ENCODE measurements at regions not wholly inside any gene's neighbourhood (a gene's known extent, or its start where the extent isn't known, plus 50 kb on each side); places are given as distances from the start of the nearest gene placed in this dataset.

DNA sequence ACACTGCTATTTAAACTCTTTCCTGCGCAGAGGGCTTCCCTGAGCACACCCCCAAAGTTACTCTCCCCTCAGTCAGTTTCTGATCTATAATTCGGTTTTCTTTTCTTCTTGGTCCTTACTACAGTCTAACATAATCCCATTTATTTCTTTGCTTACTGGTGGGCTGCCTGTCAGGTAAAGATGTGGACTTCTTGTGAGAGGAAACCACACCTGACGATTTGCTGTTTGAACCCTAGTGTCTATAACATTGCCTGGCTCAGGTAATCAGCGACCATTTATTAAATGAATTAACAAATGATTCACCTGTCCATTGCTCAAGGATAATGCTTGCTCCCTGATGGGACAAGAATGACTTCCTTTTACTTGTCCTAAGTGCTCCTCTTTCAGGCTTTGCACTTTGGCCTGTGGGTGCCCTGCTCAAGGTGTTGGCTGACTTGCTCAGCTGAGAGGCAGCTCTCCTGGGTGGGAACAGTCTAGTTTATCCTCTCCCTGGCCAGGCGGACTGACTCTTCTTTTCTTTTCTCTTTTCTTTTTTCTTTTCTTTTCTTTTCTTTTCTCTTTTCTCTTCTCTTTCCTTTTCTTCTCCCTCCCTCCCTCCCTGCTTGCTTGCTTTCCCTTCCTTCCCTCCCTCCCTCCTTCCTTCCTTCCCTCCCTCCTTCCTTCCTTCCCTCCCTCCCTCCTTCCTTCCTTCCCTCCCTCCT, 233.1 kb downstream of the BCAS1 start:
- 96 to 97% methylated on average over 5 of the region's 5 CpGs for WGBS, 2 donors
- peaks cover 0 to 11% (median 0%) of the 10 kb centered on the region in 4 donors for H3K4me1 ChIP-seq
- no peaks in the 10 kb centered on the region for H3K9me3 ChIP-seq
- no peaks in the 10 kb centered on the region for H3K36me3 ChIP-seq
- no peak overlapping the region for H3K4me3 ChIP-seq
- peak overlapping the region in 1 of 4 donors; percentile 1 for H3K27ac ChIP-seq
- no peak for DNase-seq (ENCODE audit: low spot score in 2 of 2)
- TF ChIP-seq POLR2A (IDR thresholded peaks at IDR 0.05): no peak
- no peak for TF ChIP-seq EP300 (IDR thresholded peaks at IDR 0.05)
- TF ChIP-seq CTCF (IDR thresholded peaks at IDR 0.05): no peak
- no peaks in the 10 kb centered on the region for H3K27me3 ChIP-seq

DNA sequence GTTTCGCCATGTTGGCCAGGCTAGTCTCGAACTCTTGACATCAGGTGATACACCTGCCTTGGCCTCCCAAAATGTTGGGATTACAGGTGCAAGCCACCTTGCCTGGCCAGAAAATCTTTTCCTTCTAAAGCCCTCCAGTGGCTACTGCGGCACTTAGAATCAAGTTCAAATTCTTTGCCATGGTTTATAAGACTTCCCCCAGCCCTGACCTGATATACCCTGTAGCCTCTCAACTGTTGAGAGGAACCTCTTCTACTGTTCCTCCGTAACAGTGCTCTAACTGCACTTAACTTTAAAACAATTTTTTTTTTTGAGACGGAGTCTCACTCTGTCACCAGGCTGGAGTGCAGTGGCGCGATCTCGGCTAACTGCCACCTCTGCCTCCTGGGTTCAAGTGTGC, 235.6 kb downstream of the BCAS1 start:
- H3K9me3 ChIP-seq: no peaks in the 10 kb centered on the region
- WGBS, 2 donors: 93 to 94% methylated on average over 8 of the region's 8 CpGs
- no peak for DNase-seq (ENCODE audit: low spot score in 2 of 2)
- no peaks in the 10 kb centered on the region for H3K27me3 ChIP-seq
- no peaks in the 10 kb centered on the region for H3K36me3 ChIP-seq
- TF ChIP-seq EP300 (IDR thresholded peaks at IDR 0.05): no peak
- TF ChIP-seq CTCF (IDR thresholded peaks at IDR 0.05): no peak
- TF ChIP-seq POLR2A (IDR thresholded peaks at IDR 0.05): no peak
- no peak overlapping the region for H3K4me3 ChIP-seq
- peaks cover 0 to 21% (median 11%) of the 10 kb centered on the region in 4 donors for H3K4me1 ChIP-seq
- peak overlapping the region in 1 of 4 donors; percentile 45 for H3K27ac ChIP-seq

- Histone ChIP-seq H3K9me3 (no peaks in the 10 kb centered on the region), H3K4me3 (no peak overlapping the region), H3K4me1 (peaks cover 0 to 26% (median 15%) of the 10 kb centered on the region in 4 donors), H3K27me3 (no peaks in the 10 kb centered on the region), H3K27ac (peak overlapping the region in 1 of 4 donors; percentile 4), H3K36me3 (no peaks in the 10 kb centered on the region)
- no peak for DNase-seq (ENCODE audit: low spot score in 2 of 2)
- no peak for TF ChIP-seq CTCF (IDR thresholded peaks at IDR 0.05)
- no peak for TF ChIP-seq EP300 (IDR thresholded peaks at IDR 0.05)
- no peak for TF ChIP-seq POLR2A (IDR thresholded peaks at IDR 0.05)
- WGBS, 2 donors: 68 to 69% methylated on average over 3 of the region's 3 CpGs
Observed at GRCh38 chr20:53834062-53834442, 236.3 kb downstream of the BCAS1 start.

GRCh38 chr20:53833333-53834061, 236.9 kb downstream of the BCAS1 start:
- Histone ChIP-seq H3K4me1 (peaks cover 0 to 27% (median 18%) of the 10 kb centered on the region in 4 donors), H3K9me3 (no peaks in the 10 kb centered on the region), H3K27me3 (no peaks in the 10 kb centered on the region), H3K4me3 (no peak overlapping the region), H3K27ac (peak overlapping the region in 1 of 4 donors; percentile 4), H3K36me3 (no peaks in the 10 kb centered on the region)
- no peak for DNase-seq (ENCODE audit: low spot score in 2 of 2)
- TF ChIP-seq EP300 (IDR thresholded peaks at IDR 0.05): no peak
- no peak for TF ChIP-seq CTCF (IDR thresholded peaks at IDR 0.05)
- TF ChIP-seq POLR2A (IDR thresholded peaks at IDR 0.05): no peak
- 72 to 75% methylated on average over 10 of the region's 10 CpGs for WGBS, 2 donors

DNA sequence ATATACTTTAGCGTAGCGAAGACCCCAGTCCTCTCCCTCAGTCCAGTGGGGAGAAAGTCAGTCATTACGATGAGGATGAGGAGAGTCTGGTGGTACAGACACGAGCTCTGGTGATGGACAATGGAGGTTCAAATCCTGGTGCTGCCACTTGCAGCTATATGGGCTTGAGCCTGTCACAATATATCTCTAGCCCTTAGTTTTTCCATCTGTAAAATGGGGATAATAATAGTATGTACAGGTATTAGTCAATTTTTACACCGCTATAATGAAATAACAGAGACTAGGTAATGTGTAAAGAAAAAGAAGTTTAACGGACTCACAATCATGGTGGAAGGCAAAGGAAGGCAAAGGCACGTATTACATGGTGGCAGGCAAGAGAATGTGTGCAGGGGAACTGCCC, 237.9 kb downstream of the BCAS1 start:
- Histone ChIP-seq H3K27ac (peak overlapping the region in 1 of 4 donors; percentile 92), H3K4me3 (no peak overlapping the region), H3K36me3 (no peaks in the 10 kb centered on the region), H3K4me1 (peaks cover 0 to 37% (median 20%) of the 10 kb centered on the region in 4 donors), H3K27me3 (no peaks in the 10 kb centered on the region), H3K9me3 (no peaks in the 10 kb centered on the region)
- 90 to 93% methylated on average over 7 of the region's 7 CpGs for WGBS, 2 donors
- DNase-seq (ENCODE audit: low spot score in 2 of 2): no peak
- no peak for TF ChIP-seq EP300 (IDR thresholded peaks at IDR 0.05)
- no peak for TF ChIP-seq CTCF (IDR thresholded peaks at IDR 0.05)
- no peak for TF ChIP-seq POLR2A (IDR thresholded peaks at IDR 0.05)
